ENCODE measurements at regions not wholly inside any gene's neighbourhood (a gene's known extent, or its start where the extent isn't known, plus 50 kb on each side); places are given as distances from the start of the nearest gene placed in this dataset.
"Not testable (repeated sequence)": the region's sequence is repeated elsewhere in the genome, so short reads cannot be mapped to it uniquely, and the experiment has no call there.

DNA sequence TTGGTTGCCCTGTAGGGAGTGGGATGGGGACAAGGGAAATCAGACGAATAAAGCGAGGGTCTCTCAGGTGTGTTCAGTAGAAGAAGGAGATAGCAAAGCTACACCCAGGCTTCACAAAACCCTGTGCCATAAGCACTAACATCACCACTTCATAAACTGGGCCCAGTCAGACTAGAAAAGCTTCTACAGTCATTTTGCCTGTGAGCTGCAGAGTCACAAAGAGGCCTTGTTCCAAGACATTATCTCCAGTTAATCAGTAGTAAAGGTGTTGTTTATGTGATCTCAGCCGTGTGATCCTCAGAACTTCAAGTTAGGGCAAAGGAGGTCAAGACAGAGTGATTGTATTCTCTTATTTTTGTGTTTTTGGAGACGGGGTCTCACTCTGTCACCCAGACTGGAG, 148.0 kb downstream of the GALR1 start:
- Histone ChIP-seq H3K27me3 (ENCODE audit: control insufficient read depth in 1 of 2, insufficient read depth in 2 of 2, low read length in 2 of 2) (peaks cover 0 to 4% of the 10 kb centered on the region in 2 donors), H3K9ac (ENCODE audit: low read length in 2 of 2) (no peak overlapping the region), H3K4me1 (ENCODE audit: control insufficient read depth, insufficient read depth, low read length) (no peaks in the 10 kb centered on the region), H3K9me3 (ENCODE audit: control insufficient read depth in 2 of 2, low read length in 2 of 2) (no peaks in the 10 kb centered on the region), H3K4me3 (ENCODE audit: low read length in 2 of 2) (no peak overlapping the region), H3K27ac (ENCODE audit: low read length) (no peak overlapping the region), H3K36me3 (ENCODE audit: control insufficient read depth in 2 of 2, insufficient read depth in 2 of 2, low read length in 2 of 2) (no peaks in the 10 kb centered on the region)

DNA sequence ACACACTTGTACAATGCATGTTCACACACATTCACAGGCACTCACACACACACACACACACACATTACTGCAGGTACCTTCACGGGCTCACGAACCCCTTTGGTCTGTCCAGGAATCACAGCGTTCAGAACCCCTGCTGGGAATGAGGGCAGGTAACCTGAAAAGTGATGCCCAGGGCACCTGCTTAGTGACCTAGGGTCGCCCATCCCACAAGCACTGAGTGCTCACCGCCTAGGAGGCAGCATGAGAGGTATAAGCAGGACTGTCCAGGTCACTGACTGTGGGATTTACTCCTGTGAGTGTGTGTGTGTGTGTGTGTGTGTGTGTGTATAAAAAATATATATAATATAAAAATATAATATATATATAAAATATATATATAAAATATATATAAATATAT, 150.9 kb downstream of the GALR1 start:
- H3K9ac ChIP-seq (ENCODE audit: low read length in 2 of 2), result no peak overlapping the region
- H3K27me3 ChIP-seq (ENCODE audit: control insufficient read depth in 1 of 2, insufficient read depth in 2 of 2, low read length in 2 of 2), result peaks cover 0 to 4% of the 10 kb centered on the region in 2 donors
- no peaks in the 10 kb centered on the region for H3K36me3 ChIP-seq (ENCODE audit: control insufficient read depth in 2 of 2, insufficient read depth in 2 of 2, low read length in 2 of 2)
- no peaks in the 10 kb centered on the region for H3K4me1 ChIP-seq (ENCODE audit: control insufficient read depth, insufficient read depth, low read length)
- H3K27ac ChIP-seq (ENCODE audit: low read length), result no peak overlapping the region
- H3K4me3 ChIP-seq (ENCODE audit: low read length in 2 of 2), result no peak overlapping the region
- H3K9me3 ChIP-seq (ENCODE audit: control insufficient read depth in 2 of 2, low read length in 2 of 2), result no peaks in the 10 kb centered on the region

DNA sequence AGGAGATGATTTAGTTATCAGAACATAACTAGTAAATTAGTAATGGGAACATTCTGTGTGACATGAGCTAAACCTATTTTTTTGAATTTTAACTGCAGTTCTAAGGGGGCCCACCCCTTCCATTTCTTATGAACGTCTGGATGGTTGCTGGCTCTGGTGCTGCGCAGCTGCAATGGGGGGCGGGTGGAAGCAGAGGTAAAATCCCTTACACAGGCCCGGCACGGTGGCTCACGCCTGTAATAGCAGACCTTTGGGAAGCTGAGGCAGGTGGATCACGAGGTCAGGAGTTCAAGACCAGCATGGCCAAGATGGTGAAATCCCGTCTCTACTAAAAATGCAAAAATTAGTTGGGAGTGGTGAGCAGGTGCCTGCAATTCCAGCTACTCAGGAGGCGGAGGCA, 151.5 kb downstream of the GALR1 start:
- Histone ChIP-seq H3K27ac (ENCODE audit: low read length) (no peak overlapping the region), H3K9me3 (ENCODE audit: control insufficient read depth in 2 of 2, low read length in 2 of 2) (no peaks in the 10 kb centered on the region), H3K4me1 (ENCODE audit: control insufficient read depth, insufficient read depth, low read length) (no peaks in the 10 kb centered on the region), H3K4me3 (ENCODE audit: low read length in 2 of 2) (no peak overlapping the region), H3K36me3 (ENCODE audit: control insufficient read depth in 2 of 2, insufficient read depth in 2 of 2, low read length in 2 of 2) (no peaks in the 10 kb centered on the region), H3K9ac (ENCODE audit: low read length in 2 of 2) (no peak overlapping the region), H3K27me3 (ENCODE audit: control insufficient read depth in 1 of 2, insufficient read depth in 2 of 2, low read length in 2 of 2) (peaks cover 0 to 4% of the 10 kb centered on the region in 2 donors)

DNA sequence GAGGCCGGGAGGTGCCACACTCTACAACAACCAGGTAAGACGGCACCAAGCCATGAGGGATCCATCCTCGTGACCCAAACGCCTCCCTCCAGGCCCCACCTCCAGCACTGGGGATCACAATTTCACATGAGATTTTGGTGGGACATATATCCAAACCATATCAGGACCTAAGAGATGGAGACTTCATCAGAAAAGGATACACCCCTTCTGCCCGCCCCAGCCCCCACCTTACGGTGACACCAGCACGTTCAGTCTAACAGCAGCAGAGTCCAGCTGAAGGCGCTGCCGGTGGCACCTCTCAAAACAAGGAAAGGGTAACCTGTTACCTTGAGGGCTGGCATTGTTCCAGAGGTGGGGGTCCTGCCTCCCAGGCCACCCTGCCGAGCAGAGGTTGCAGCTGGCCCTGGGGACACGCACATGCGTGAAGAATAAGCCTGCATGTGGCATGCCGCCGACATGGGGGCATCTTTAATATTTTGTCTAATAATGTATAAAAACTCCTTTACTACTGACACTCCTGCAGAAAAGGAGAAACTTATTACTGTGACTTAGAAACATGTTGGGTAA, 154.4 kb downstream of the GALR1 start:
- H3K4me1 ChIP-seq (ENCODE audit: control insufficient read depth, insufficient read depth, low read length), result no peaks in the 10 kb centered on the region
- H3K27ac ChIP-seq (ENCODE audit: low read length), result no peak overlapping the region
- no peak overlapping the region for H3K9ac ChIP-seq (ENCODE audit: low read length in 2 of 2)
- H3K36me3 ChIP-seq (ENCODE audit: control insufficient read depth in 2 of 2, insufficient read depth in 2 of 2, low read length in 2 of 2), result no peaks in the 10 kb centered on the region
- H3K4me3 ChIP-seq (ENCODE audit: low read length in 2 of 2), result no peak overlapping the region
- H3K9me3 ChIP-seq (ENCODE audit: control insufficient read depth in 2 of 2, low read length in 2 of 2), result no peaks in the 10 kb centered on the region
- H3K27me3 ChIP-seq (ENCODE audit: control insufficient read depth in 1 of 2, insufficient read depth in 2 of 2, low read length in 2 of 2), result peaks cover 0 to 2% of the 10 kb centered on the region in 2 donors

DNA sequence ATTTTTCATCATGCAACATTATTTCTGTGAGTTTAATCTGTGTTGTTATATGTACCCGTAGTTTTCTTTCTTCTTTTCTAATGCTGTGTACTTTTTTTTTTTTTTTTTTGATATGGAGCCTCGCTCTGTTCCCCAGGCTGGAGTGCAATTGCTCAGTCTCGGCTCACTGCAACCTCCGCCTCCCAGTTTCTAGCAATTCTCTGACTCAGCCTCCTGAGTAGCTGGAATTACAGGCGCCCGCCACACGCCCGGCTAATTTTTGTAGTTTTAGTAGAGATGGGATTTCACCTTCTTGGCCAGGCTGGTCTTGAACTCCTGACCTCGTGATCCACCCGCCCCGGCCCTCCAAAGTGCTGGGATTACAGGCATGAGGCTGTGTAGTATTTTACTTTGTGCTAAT, 155.4 kb downstream of the GALR1 start:
- no peaks in the 10 kb centered on the region for H3K36me3 ChIP-seq (ENCODE audit: control insufficient read depth in 2 of 2, insufficient read depth in 2 of 2, low read length in 2 of 2)
- H3K27me3 ChIP-seq (ENCODE audit: control insufficient read depth in 1 of 2, insufficient read depth in 2 of 2, low read length in 2 of 2), result peaks cover 0 to under 1% of the 10 kb centered on the region in 2 donors
- H3K9ac ChIP-seq (ENCODE audit: low read length in 2 of 2), result no peak overlapping the region
- no peak overlapping the region for H3K27ac ChIP-seq (ENCODE audit: low read length)
- H3K9me3 ChIP-seq (ENCODE audit: control insufficient read depth in 2 of 2, low read length in 2 of 2), result no peaks in the 10 kb centered on the region
- H3K4me3 ChIP-seq (ENCODE audit: low read length in 2 of 2), result no peak overlapping the region
- H3K4me1 ChIP-seq (ENCODE audit: control insufficient read depth, insufficient read depth, low read length), result no peaks in the 10 kb centered on the region

DNA sequence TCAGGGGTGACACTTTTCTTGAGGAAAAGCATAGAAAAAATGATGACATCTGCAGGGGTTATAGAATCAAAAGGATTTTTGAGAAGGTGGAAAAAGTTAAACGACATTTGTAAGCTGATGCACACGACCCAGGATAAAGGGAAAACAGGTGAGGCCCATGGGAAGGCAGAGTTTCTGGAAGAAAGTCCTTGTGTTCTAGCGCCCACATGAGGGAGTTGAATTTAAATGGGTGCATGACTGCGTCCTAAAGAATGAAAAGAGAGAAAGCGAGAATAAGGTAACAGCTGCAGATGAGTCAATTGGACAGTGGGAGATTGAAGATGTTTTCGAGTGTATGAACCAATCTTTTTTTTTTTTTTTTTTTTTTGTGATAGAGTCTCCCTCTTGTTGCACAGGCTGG, 158.1 kb downstream of the GALR1 start:
- Histone ChIP-seq H3K9me3 (ENCODE audit: control insufficient read depth in 2 of 2, low read length in 2 of 2) (no peaks in the 10 kb centered on the region), H3K4me1 (ENCODE audit: control insufficient read depth, insufficient read depth, low read length) (no peaks in the 10 kb centered on the region), H3K9ac (ENCODE audit: low read length in 2 of 2) (no peak overlapping the region), H3K27ac (ENCODE audit: low read length) (no peak overlapping the region), H3K27me3 (ENCODE audit: control insufficient read depth in 1 of 2, insufficient read depth in 2 of 2, low read length in 2 of 2) (no peaks in the 10 kb centered on the region), H3K4me3 (ENCODE audit: low read length in 2 of 2) (no peak overlapping the region), H3K36me3 (ENCODE audit: control insufficient read depth in 2 of 2, insufficient read depth in 2 of 2, low read length in 2 of 2) (no peaks in the 10 kb centered on the region)

DNA sequence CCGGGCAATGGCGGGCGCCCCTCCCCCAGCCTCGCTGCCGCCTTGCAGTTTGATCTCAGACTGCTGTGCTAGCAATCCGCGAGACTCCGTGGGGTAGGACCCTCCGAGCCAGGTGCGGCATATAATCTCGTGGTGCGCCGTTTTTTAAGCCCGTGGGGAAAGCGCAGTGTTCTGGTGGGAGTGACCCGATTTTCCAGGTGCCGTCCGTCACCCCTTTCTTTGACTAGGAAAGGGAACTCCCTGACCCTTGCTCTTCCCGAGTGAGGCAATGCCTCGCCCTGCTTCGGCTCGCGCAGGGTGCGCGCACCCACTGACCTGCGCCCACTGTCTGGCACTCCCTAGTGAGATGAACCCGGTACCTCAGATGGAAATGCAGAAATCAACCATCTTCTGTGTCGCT, 171.9 kb downstream of the GALR1 start:
- not testable (repeated sequence) for H3K9me3 ChIP-seq (ENCODE audit: control insufficient read depth in 2 of 2, low read length in 2 of 2); H3K27ac ChIP-seq (ENCODE audit: low read length); H3K27me3 ChIP-seq (ENCODE audit: control insufficient read depth in 1 of 2, insufficient read depth in 2 of 2, low read length in 2 of 2); H3K36me3 ChIP-seq (ENCODE audit: control insufficient read depth in 2 of 2, insufficient read depth in 2 of 2, low read length in 2 of 2); H3K4me1 ChIP-seq (ENCODE audit: control insufficient read depth, insufficient read depth, low read length); H3K4me3 ChIP-seq (ENCODE audit: low read length in 2 of 2); H3K9ac ChIP-seq (ENCODE audit: low read length in 2 of 2)

DNA sequence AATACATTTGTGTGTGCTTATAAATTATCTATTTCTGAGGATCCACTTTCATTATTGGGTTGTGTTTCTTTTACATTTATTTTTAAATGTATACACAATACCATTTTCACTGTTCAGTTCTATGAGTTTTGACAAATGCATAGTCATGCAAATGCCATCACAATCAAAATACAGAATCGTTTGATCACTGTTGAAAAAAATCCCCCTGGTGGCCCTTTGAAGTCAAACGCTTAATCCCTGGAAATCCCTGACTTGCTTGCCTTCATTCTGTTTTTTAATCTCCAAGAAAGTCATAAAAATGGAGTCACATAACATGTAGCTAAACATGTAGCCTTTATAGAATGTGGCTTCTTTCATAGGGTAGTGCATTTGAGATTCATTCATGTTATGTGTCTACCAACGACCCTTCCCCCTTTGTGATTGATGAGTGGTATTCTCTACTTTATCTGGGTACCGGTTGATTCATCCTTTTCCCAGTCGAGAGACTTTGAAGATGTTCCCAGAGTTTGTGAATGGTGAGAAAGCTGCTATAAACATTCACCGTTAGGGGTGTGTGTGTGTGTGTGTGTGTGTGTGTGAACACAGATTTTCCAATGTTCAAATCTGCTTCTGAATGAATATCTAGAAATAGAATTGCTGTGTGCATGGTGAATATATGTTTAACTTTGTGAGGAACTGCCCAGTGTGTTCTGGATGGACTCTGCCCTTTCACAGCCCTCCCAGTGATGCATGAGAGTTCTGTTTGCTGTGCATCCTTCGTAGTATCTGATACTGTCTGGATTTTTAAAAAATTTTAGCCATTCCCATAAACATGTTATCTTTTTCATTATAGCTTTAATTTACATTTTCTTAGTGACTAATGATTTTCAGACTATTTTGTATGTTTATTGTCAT, 173.6 kb downstream of the GALR1 start:
- no peaks in the 10 kb centered on the region for H3K4me1 ChIP-seq (ENCODE audit: control insufficient read depth, insufficient read depth, low read length)
- H3K27me3 ChIP-seq (ENCODE audit: control insufficient read depth in 1 of 2, insufficient read depth in 2 of 2, low read length in 2 of 2), result no peaks in the 10 kb centered on the region
- no peak overlapping the region for H3K4me3 ChIP-seq (ENCODE audit: low read length in 2 of 2)
- H3K9ac ChIP-seq (ENCODE audit: low read length in 2 of 2), result no peak overlapping the region
- no peaks in the 10 kb centered on the region for H3K36me3 ChIP-seq (ENCODE audit: control insufficient read depth in 2 of 2, insufficient read depth in 2 of 2, low read length in 2 of 2)
- H3K9me3 ChIP-seq (ENCODE audit: control insufficient read depth in 2 of 2, low read length in 2 of 2), result no peaks in the 10 kb centered on the region
- no peak overlapping the region for H3K27ac ChIP-seq (ENCODE audit: low read length)

DNA sequence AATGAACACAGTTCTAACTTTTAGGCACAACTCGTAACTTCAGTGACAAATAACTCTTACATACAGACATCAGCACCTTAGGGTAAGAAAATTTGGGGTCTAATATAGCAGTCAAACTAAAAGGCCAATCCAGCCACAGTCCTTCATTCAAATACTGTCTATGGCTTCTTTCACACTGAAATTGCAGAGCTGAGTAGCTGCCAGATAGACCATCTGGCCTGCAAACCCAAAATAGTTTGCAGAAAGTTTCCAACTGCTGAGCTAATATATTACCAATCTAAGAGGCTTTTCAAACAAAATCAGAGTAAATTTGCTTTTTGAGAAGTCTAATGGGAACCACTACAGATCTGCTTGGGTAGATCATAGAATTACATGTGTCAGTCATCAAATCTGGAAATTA, 183.4 kb downstream of the GALR1 start:
- Histone ChIP-seq H3K27ac (ENCODE audit: low read length) (no peak overlapping the region), H3K9ac (ENCODE audit: low read length in 2 of 2) (no peak overlapping the region), H3K36me3 (ENCODE audit: control insufficient read depth in 2 of 2, insufficient read depth in 2 of 2, low read length in 2 of 2) (no peaks in the 10 kb centered on the region), H3K9me3 (ENCODE audit: control insufficient read depth in 2 of 2, low read length in 2 of 2) (no peaks in the 10 kb centered on the region), H3K4me1 (ENCODE audit: control insufficient read depth, insufficient read depth, low read length) (no peaks in the 10 kb centered on the region), H3K4me3 (ENCODE audit: low read length in 2 of 2) (no peak overlapping the region), H3K27me3 (ENCODE audit: control insufficient read depth in 1 of 2, insufficient read depth in 2 of 2, low read length in 2 of 2) (no peaks in the 10 kb centered on the region)

DNA sequence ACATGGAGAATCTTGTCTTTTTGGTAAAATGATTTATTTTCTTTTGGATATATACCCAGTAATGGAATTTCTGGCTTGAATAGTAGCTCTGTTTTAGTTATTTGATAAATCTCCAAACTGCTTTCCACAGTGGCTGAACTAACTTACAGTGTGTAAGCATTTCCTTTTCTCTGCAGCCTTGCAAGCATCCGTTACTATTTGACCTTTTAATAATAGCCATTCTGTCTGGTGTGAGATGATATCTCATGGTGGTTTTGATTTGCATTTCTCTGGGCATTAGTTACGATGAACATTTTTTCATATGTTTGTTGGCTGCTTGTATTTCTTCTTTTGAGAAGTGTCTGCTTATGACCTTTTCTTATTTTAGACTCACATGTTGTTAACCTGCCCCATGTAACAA, 190.2 kb downstream of the GALR1 start:
- no peaks in the 10 kb centered on the region for H3K9me3 ChIP-seq (ENCODE audit: control insufficient read depth in 2 of 2, low read length in 2 of 2)
- peaks cover 0 to 4% of the 10 kb centered on the region in 2 donors for H3K27me3 ChIP-seq (ENCODE audit: control insufficient read depth in 1 of 2, insufficient read depth in 2 of 2, low read length in 2 of 2)
- H3K27ac ChIP-seq (ENCODE audit: low read length), result no peak overlapping the region
- H3K4me3 ChIP-seq (ENCODE audit: low read length in 2 of 2), result no peak overlapping the region
- H3K9ac ChIP-seq (ENCODE audit: low read length in 2 of 2), result no peak overlapping the region
- H3K36me3 ChIP-seq (ENCODE audit: control insufficient read depth in 2 of 2, insufficient read depth in 2 of 2, low read length in 2 of 2), result no peaks in the 10 kb centered on the region
- H3K4me1 ChIP-seq (ENCODE audit: control insufficient read depth, insufficient read depth, low read length), result no peaks in the 10 kb centered on the region

DNA sequence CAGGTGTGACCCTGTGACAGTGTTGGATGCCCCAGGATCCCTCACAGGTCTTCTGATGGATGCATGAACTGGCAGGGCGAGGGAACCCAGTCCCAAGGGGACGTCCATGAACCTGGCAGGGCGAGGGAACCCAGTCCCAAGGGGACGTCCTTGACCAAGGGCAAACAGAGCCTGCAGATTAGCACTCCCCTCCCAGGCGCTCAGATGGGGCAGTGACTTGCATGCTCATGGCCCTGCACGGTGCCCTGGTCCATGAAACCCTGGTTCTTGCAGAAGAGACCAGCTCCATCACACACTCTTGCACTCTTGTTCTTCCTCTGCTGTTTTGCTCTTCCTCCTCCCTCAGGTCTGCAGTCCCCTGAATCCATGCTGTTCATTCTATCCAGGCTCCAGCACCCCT, 192.7 kb downstream of the GALR1 start:
- no peak overlapping the region for H3K27ac ChIP-seq (ENCODE audit: low read length)
- H3K4me3 ChIP-seq (ENCODE audit: low read length in 2 of 2), result no peak overlapping the region
- no peaks in the 10 kb centered on the region for H3K36me3 ChIP-seq (ENCODE audit: control insufficient read depth in 2 of 2, insufficient read depth in 2 of 2, low read length in 2 of 2)

More for the DNA sequence above, 192.7 kb downstream of the GALR1 start:
- Histone ChIP-seq H3K4me1 (ENCODE audit: control insufficient read depth, insufficient read depth, low read length) (no peaks in the 10 kb centered on the region), H3K9me3 (ENCODE audit: control insufficient read depth in 2 of 2, low read length in 2 of 2) (no peaks in the 10 kb centered on the region), H3K9ac (ENCODE audit: low read length in 2 of 2) (no peak overlapping the region), H3K27me3 (ENCODE audit: control insufficient read depth in 1 of 2, insufficient read depth in 2 of 2, low read length in 2 of 2) (peaks cover 0 to 4% of the 10 kb centered on the region in 2 donors)

All from stomach smooth muscle (tissue), 2 donors.